ENCODE measurements at regions not wholly inside any gene's neighbourhood (a gene's known extent, or its start where the extent isn't known, plus 50 kb on each side); places are given as distances from the start of the nearest gene placed in this dataset.

DNA sequence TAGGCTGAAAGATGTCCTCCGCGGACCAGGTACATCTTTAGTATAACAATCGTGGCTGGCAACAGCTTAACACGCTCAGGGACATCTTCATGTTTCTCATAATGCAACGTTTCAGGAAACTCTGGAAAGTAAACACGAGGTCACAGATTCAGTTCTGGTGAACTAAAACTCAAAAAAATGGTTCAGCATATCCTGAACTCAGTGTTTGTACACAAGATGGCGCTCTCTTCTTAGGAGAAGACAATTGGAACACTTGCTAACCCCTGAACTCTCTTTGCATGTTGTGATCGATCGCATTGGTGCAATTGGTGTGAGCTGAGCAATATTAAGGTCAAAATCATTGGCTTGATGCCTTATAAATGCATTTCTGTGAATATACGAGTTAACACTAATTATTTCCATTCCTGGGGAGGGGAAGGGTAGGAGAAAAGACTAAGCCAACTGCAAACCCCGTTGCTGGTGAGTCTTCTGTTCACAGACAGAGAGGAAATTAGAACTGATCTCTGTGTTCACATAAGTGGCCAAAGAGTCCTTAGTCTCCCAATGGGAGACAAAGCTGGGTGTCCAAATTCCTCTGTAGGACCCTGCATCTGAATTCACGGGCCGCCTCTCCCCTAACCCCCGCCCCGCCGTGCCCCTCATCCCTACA, 52.6 kb upstream of the FAM180A start:
- TF ChIP-seq, protein P1, sequence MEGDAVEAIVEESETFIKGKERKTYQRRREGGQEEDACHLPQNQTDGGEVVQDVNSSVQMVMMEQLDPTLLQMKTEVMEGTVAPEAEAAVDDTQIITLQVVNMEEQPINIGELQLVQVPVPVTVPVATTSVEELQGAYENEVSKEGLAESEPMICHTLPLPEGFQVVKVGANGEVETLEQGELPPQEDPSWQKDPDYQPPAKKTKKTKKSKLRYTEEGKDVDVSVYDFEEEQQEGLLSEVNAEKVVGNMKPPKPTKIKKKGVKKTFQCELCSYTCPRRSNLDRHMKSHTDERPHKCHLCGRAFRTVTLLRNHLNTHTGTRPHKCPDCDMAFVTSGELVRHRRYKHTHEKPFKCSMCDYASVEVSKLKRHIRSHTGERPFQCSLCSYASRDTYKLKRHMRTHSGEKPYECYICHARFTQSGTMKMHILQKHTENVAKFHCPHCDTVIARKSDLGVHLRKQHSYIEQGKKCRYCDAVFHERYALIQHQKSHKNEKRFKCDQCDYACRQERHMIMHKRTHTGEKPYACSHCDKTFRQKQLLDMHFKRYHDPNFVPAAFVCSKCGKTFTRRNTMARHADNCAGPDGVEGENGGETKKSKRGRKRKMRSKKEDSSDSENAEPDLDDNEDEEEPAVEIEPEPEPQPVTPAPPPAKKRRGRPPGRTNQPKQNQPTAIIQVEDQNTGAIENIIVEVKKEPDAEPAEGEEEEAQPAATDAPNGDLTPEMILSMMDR (IDR thresholded peaks at IDR 0.05; ENCODE audit: control extremely low read depth in 1 of 3, insufficient read depth in 1 of 3, low read depth in 1 of 3, low read length in 3 of 3) = peak in 2 of 3 experiments; percentile 76 to 87; a peak in 3 of 4 replicates
- peak; percentile 98 for TF ChIP-seq RAD21 (IDR thresholded peaks at IDR 0.05 in 1 of 2, conservative IDR thresholded peaks at IDR 0.05 in 1 of 2; ENCODE audit: low read depth in 2 of 2, low read length in 2 of 2)
- TF ChIP-seq EP300 (IDR thresholded peaks at IDR 0.05; ENCODE audit: borderline replicate concordance in 1 of 2, low read depth in 2 of 2, low read length in 2 of 2) = no peak
- no peak for TF ChIP-seq CREB1 (IDR thresholded peaks at IDR 0.05)
- TF ChIP-seq, protein P2, sequence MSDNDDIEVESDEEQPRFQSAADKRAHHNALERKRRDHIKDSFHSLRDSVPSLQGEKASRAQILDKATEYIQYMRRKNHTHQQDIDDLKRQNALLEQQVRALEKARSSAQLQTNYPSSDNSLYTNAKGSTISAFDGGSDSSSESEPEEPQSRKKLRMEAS (IDR thresholded peaks at IDR 0.05) = no peak
- TF ChIP-seq, protein P3, sequence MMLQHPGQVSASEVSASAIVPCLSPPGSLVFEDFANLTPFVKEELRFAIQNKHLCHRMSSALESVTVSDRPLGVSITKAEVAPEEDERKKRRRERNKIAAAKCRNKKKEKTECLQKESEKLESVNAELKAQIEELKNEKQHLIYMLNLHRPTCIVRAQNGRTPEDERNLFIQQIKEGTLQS (IDR thresholded peaks at IDR 0.05; ENCODE audit: insufficient read depth, low read depth, low read length) = no peak
- TF ChIP-seq FOSL1 (IDR thresholded peaks at IDR 0.05; ENCODE audit: insufficient read depth, low read depth, low read length) = no peak
- TF ChIP-seq RFX5 (IDR thresholded peaks at IDR 0.05; ENCODE audit: borderline replicate concordance, low read depth, low read length) = no peak
- no peak for TF ChIP-seq TCF12 (IDR thresholded peaks at IDR 0.05; ENCODE audit: low read depth, low read length)
- TF ChIP-seq CHD2 (IDR thresholded peaks at IDR 0.05; ENCODE audit: low read length) = no peak
- TF ChIP-seq EZH2 (IDR thresholded peaks at IDR 0.05; ENCODE audit: low read depth, low read length, severe bottlenecking) = no peak
- TF ChIP-seq POLR2AphosphoS5 (IDR thresholded peaks at IDR 0.05; ENCODE audit: low read depth, low read length) = no peak
- TF ChIP-seq POLR2A (IDR thresholded peaks at IDR 0.05; ENCODE audit: control extremely low read depth in 1 of 2, low read depth in 2 of 2, low read length in 2 of 2) = no peak
- TF ChIP-seq ZNF274 (IDR thresholded peaks at IDR 0.05; ENCODE audit: borderline replicate concordance, extremely low read depth, low read length) = no peak

All from H1 (cell line).